EL (cell line): ENCODE measurements at regions not wholly inside any gene's neighbourhood (a gene's known extent, or its start where the extent isn't known, plus 50 kb on each side); places are given as distances from the start of the nearest gene placed in this dataset.
"Not testable (repeated sequence)": the region's sequence is repeated elsewhere in the genome, so short reads cannot be mapped to it uniquely, and the experiment has no call there.

Experiments
- DNase-seq: peaks from one replicate; pipeline ENCODE4 v3.0.0-alpha.2; 2016

- no peak for DNase-seq
Observed at GRCh38 chr14:89697281-89698060, 257.1 kb downstream of the EFCAB11 start.

GRCh38 chr14:89695846-89696245 is 258.7 kb downstream of the EFCAB11 start:
- DNase-seq: no peak

GRCh38 chr14:89690139-89690538 is 264.4 kb downstream of the EFCAB11 start:
- DNase-seq: no peak

- not testable (repeated sequence) for DNase-seq
Observed at GRCh38 chr14:89689711-89690110, 264.8 kb downstream of the EFCAB11 start.

GRCh38 chr14:89688507-89689211 is 265.9 kb downstream of the EFCAB11 start:
- DNase-seq: no peak

- not testable (repeated sequence) for DNase-seq
Observed at GRCh38 chr14:89687129-89687528, 267.4 kb downstream of the EFCAB11 start.

- no peak for DNase-seq
Observed at GRCh38 chr14:89684139-89684538, 267.1 kb upstream of the FOXN3 start.

- no peak for DNase-seq
Observed at GRCh38 chr14:89681086-89682018, 264.3 kb upstream of the FOXN3 start.

GRCh38 chr14:89680156-89680555 is 263.1 kb upstream of the FOXN3 start:
- DNase-seq: no peak

- DNase-seq: no peak
Observed at GRCh38 chr14:89678768-89679167, 261.7 kb upstream of the FOXN3 start.

GRCh38 chr14:89675590-89675989 is 258.6 kb upstream of the FOXN3 start:
- no peak for DNase-seq

- no peak for DNase-seq
Observed at GRCh38 chr14:89674936-89675335, 257.9 kb upstream of the FOXN3 start.

- DNase-seq: no peak
Observed at GRCh38 chr14:89674240-89674639, 257.2 kb upstream of the FOXN3 start.

- DNase-seq: peak; percentile 48
Observed at GRCh38 chr14:89673512-89674225, 256.6 kb upstream of the FOXN3 start.

- DNase-seq: no peak
Observed at GRCh38 chr14:89672636-89673511, 255.8 kb upstream of the FOXN3 start.

- no peak for DNase-seq
Observed at GRCh38 chr14:89669193-89669592, 252.2 kb upstream of the FOXN3 start.

GRCh38 chr14:89667983-89668382 is 250.9 kb upstream of the FOXN3 start:
- DNase-seq: peak; percentile 32

GRCh38 chr14:89665300-89666081 is 248.5 kb upstream of the FOXN3 start:
- not testable (repeated sequence) for DNase-seq

GRCh38 chr14:89661392-89661791 is 244.4 kb upstream of the FOXN3 start:
- no peak for DNase-seq

GRCh38 chr14:89660625-89661233 is 243.7 kb upstream of the FOXN3 start:
- not testable (repeated sequence) for DNase-seq
